WTC11 (cell line): ENCODE measurements at regions not wholly inside any gene's neighbourhood (a gene's known extent, or its start where the extent isn't known, plus 50 kb on each side); places are given as distances from the start of the nearest gene placed in this dataset.

Experiments used
- ATAC-seq: fragments of 200-7000 bp; cut with Tn5 transposase; 2 replicates; pipeline ENCODE4 v1.10.0; 2021; ENCODE audit warnings: mild to moderate bottlenecking, moderate library complexity
- CTCF ChIA-PET: fragments of 300-600 bp; sonication (Branson Sonifier 250); formaldehyde crosslinking; loops from one replicate; lab custom pipeline; 2021; ENCODE audit warnings: antibody characterized with exemption; lab: Charles Lee
- POLR2A ChIA-PET: fragments of 350-600 bp; sonication (Branson Sonifier 250); formaldehyde crosslinking; loops from one replicate; lab custom pipeline; 2021; ENCODE audit warnings: antibody characterized with exemption; lab: Charles Lee
- DNase-seq: peaks from one replicate; pipeline ENCODE4 v3.0.0; 2021; ENCODE audit warnings: low spot score
- H3K27ac Mint-ChIP-seq: 2 replicates; pipeline ENCODE4 v1.8.0; 2021; ENCODE audit warnings: mixed read lengths
- H3K27me3 Mint-ChIP-seq: 2 replicates; pipeline ENCODE4 v1.8.0; 2021; ENCODE audit warnings: low read depth, mild to moderate bottlenecking, moderate library complexity, mixed read lengths
- H3K36me3 Mint-ChIP-seq: 2 replicates; pipeline ENCODE4 v1.8.0; 2021; ENCODE audit warnings: mixed read lengths
- H3K4me1 Mint-ChIP-seq: 2 replicates; pipeline ENCODE4 v1.8.0; 2022; ENCODE audit warnings: mixed read lengths
- H3K4me3 Mint-ChIP-seq: 2 replicates; pipeline ENCODE4 v1.8.0; 2021; ENCODE audit warnings: mild to moderate bottlenecking, moderate library complexity, mixed read lengths
- H3K9me3 Mint-ChIP-seq: 2 replicates; pipeline ENCODE4 v1.8.0; 2021; ENCODE audit warnings: mixed read lengths
- ARID4B ChIP-seq: sonication (generic); formaldehyde crosslinking; IDR thresholded peaks from 2 replicates; pipeline ENCODE4 v1.8.0; 2023; ENCODE audit warnings: missing genetic modification reagents, mild to moderate bottlenecking, borderline replicate concordance
- ATF6 ChIP-seq: sonication (generic); formaldehyde crosslinking; IDR thresholded peaks from 2 replicates; pipeline ENCODE4 v1.8.1; 2023; ENCODE audit warnings: mild to moderate bottlenecking, missing genetic modification reagents
- CREB1 ChIP-seq: sonication (generic); formaldehyde crosslinking; IDR thresholded peaks from 2 replicates; pipeline ENCODE4 v1.8.0; 2023; ENCODE audit warnings: mild to moderate bottlenecking, missing genetic modification reagents
- ESRRA ChIP-seq: sonication (generic); formaldehyde crosslinking; IDR thresholded peaks from 2 replicates; pipeline ENCODE4 v1.8.1; 2022; ENCODE audit warnings: mild to moderate bottlenecking, missing genetic modification reagents, borderline replicate concordance
- GRHL2 ChIP-seq: fragments of 250-450 bp; sonication (Bioruptor Pico); IDR thresholded peaks from 2 replicates; pipeline ENCODE4 v1.8.0; 2022; ENCODE audit warnings: mild to moderate bottlenecking, moderate library complexity; ENCODE audit not compliant: insufficient replicate concordance, severe bottlenecking
- MYBL2 ChIP-seq: sonication (generic); formaldehyde crosslinking; IDR thresholded peaks from 2 replicates; pipeline ENCODE4 v1.8.1; 2023; ENCODE audit warnings: mild to moderate bottlenecking, moderate library complexity, missing genetic modification reagents
- NFATC4 ChIP-seq: fragments of 250-450 bp; sonication (Bioruptor Pico); IDR thresholded peaks from 2 replicates; pipeline ENCODE4 v1.9.0; 2021; ENCODE audit warnings: mild to moderate bottlenecking
- ZNF138 ChIP-seq: sonication (generic); formaldehyde crosslinking; conservative IDR thresholded peaks from 2 replicates; pipeline ENCODE4 v1.8.1; 2022; ENCODE audit warnings: mild to moderate bottlenecking, moderate library complexity, missing genetic modification reagents
- ZNF425 ChIP-seq: fragments of 250-450 bp; sonication (Bioruptor Pico); conservative IDR thresholded peaks from 2 replicates; pipeline ENCODE4 v1.9.0; 2021; ENCODE audit warnings: mild to moderate bottlenecking
- ZNF532 ChIP-seq: fragments of 250-450 bp; sonication (Bioruptor Pico); IDR thresholded peaks from 2 replicates; pipeline ENCODE4 v1.9.0; 2021; ENCODE audit warnings: mild to moderate bottlenecking, borderline replicate concordance
- TF ChIP-seq, protein P1 (sequence below): sonication (generic); formaldehyde crosslinking; IDR thresholded peaks from 2 replicates; pipeline ENCODE4 v1.8.1; 2023; ENCODE audit warnings: mild to moderate bottlenecking, missing genetic modification reagents, borderline replicate concordance
- TF ChIP-seq, protein P2 (sequence below): sonication (generic); formaldehyde crosslinking; IDR thresholded peaks from 2 replicates; pipeline ENCODE4 v1.8.0; 2023; ENCODE audit warnings: missing genetic modification reagents
- TF ChIP-seq, protein P3 (sequence below): fragments of 250-450 bp; sonication (Bioruptor Pico); IDR thresholded peaks from 2 replicates; pipeline ENCODE4 v1.9.0; 2021; ENCODE audit warnings: mild to moderate bottlenecking

GRCh38 chr22:27273853-27274252, 527.7 kb downstream of the MN1 start:
- TF ChIP-seq NFATC4 (CRISPR knock-in tag) (no peak), GRHL2 (CRISPR knock-in tag) (no peak), ATF6 (CRISPR knock-in tag) (no peak), MYBL2 (CRISPR knock-in tag) (no peak), CREB1 (CRISPR knock-in tag) (no peak), ZNF138 (CRISPR knock-in tag) (no peak), ESRRA (CRISPR knock-in tag) (no peak)
- TF ChIP-seq, protein P1, sequence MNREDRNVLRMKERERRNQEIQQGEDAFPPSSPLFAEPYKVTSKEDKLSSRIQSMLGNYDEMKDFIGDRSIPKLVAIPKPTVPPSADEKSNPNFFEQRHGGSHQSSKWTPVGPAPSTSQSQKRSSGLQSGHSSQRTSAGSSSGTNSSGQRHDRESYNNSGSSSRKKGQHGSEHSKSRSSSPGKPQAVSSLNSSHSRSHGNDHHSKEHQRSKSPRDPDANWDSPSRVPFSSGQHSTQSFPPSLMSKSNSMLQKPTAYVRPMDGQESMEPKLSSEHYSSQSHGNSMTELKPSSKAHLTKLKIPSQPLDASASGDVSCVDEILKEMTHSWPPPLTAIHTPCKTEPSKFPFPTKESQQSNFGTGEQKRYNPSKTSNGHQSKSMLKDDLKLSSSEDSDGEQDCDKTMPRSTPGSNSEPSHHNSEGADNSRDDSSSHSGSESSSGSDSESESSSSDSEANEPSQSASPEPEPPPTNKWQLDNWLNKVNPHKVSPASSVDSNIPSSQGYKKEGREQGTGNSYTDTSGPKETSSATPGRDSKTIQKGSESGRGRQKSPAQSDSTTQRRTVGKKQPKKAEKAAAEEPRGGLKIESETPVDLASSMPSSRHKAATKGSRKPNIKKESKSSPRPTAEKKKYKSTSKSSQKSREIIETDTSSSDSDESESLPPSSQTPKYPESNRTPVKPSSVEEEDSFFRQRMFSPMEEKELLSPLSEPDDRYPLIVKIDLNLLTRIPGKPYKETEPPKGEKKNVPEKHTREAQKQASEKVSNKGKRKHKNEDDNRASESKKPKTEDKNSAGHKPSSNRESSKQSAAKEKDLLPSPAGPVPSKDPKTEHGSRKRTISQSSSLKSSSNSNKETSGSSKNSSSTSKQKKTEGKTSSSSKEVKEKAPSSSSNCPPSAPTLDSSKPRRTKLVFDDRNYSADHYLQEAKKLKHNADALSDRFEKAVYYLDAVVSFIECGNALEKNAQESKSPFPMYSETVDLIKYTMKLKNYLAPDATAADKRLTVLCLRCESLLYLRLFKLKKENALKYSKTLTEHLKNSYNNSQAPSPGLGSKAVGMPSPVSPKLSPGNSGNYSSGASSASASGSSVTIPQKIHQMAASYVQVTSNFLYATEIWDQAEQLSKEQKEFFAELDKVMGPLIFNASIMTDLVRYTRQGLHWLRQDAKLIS: no peak
- TF ChIP-seq, protein P2, sequence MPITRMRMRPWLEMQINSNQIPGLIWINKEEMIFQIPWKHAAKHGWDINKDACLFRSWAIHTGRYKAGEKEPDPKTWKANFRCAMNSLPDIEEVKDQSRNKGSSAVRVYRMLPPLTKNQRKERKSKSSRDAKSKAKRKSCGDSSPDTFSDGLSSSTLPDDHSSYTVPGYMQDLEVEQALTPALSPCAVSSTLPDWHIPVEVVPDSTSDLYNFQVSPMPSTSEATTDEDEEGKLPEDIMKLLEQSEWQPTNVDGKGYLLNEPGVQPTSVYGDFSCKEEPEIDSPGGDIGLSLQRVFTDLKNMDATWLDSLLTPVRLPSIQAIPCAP (CRISPR knock-in tag): no peak
- Mint-ChIP-seq H3K9me3 (peaks cover 10% of the 10 kb centered on the region), H3K4me3 (no peak overlapping the region), H3K27me3 (peaks cover 7% of the 10 kb centered on the region), H3K36me3 (no peaks in the 10 kb centered on the region), H3K4me1 (peaks cover 21% of the 10 kb centered on the region), H3K27ac (no peak overlapping the region)
- POLR2A ChIA-PET: no interaction called here
- DNase-seq (no peak), ATAC-seq (no peak)
- CTCF ChIA-PET: interaction anchor here (0.5 to 2.0 kb wide), 3 partner anchors 58 to 438 kb away, joined by 3 to 4 read pairs (median 3); no protein-coding TSS in a partner anchor

DNA sequence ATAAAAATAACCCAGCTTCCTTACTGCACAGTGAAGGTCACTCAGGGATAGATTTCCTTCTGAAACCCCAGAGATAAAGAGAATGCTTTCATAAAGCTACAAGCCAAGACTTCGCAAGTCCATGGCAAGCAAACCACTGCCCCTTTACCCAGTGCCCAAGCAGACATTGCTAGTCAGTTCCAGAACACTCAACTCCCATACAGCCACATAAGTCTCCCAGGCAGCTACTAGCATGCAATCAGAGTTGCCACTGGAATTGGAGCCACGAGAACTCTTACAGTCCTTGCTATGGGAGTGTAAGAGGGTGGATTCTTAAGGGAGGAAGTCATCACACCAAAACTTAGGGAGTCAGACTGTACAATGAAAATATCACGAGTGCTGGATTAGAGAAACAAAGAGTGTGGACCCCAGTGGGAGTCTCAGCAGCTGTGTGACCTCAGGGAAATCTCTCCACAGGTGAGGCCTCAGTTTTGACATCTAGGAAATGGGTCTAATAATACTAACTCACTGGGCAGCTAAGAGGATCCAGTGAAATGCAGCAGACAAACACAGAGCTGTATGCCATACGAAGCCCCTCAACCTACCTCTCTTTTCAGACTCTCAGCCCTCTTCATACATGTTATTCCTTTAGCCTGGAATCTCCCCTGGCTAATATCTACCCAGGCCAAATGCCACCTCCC, 526.6 kb downstream of the MN1 start:
- Mint-ChIP-seq H3K27me3 (peaks cover 3% of the 10 kb centered on the region; the same call in 1 of the 2 replicates), H3K4me3 (no peak overlapping the region), H3K36me3 (no peaks in the 10 kb centered on the region), H3K9me3 (peaks cover 10% of the 10 kb centered on the region), H3K4me1 (peaks cover 21% of the 10 kb centered on the region), H3K27ac (no peak overlapping the region)
- ChIA-PET POLR2A (no interaction called here), CTCF (interaction anchor here (2.0 kb wide), 1 partner anchor 439 kb away, joined by 4 read pairs; no protein-coding TSS in a partner anchor)
- DNase-seq: no peak
- ATAC-seq: no peak
- TF ChIP-seq ZNF425 (no peak), ARID4B (CRISPR knock-in tag) (no peak), ZNF532 (CRISPR knock-in tag) (no peak)
- TF ChIP-seq, protein P2 (CRISPR knock-in tag): no peak
- TF ChIP-seq, protein P3, sequence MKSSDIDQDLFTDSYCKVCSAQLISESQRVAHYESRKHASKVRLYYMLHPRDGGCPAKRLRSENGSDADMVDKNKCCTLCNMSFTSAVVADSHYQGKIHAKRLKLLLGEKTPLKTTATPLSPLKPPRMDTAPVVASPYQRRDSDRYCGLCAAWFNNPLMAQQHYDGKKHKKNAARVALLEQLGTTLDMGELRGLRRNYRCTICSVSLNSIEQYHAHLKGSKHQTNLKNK (CRISPR knock-in tag): no peak
